PC-3 (cell line): ENCODE measurements at regions not wholly inside any gene's neighbourhood (a gene's known extent, or its start where the extent isn't known, plus 50 kb on each side); places are given as distances from the start of the nearest gene placed in this dataset.

Experiments
- ATAC-seq: fragments of 200-7000 bp; cut with Tn5 transposase; 2 replicates; pipeline ENCODE4 v1.9.1; 2020; ENCODE audit warnings: mild to moderate bottlenecking, moderate library complexity
- BruUV-seq: library from RNA; stranded (reverse); fragments of 400-500 nt; replicated peaks from 2 replicates; lab custom pipeline; 2021; lab: Mats Ljungman, UMichigan
- CTCF ChIA-PET: fragments of 300-600 bp; sonication (Branson Sonifier 250); formaldehyde crosslinking; loops from one replicate; lab custom pipeline; 2022; ENCODE audit warnings: antibody characterized with exemption; lab: Charles Lee
- POLR2A ChIA-PET: fragments of 300-600 bp; sonication (Branson Sonifier 250); formaldehyde crosslinking; loops from one replicate; lab custom pipeline; 2022; ENCODE audit warnings: antibody characterized with exemption; ENCODE audit not compliant: unreplicated experiment; lab: Charles Lee
- DNase-seq: peaks from one replicate; pipeline ENCODE4 v3.0.0-alpha.2; 2015
- H2AFZ ChIP-seq: fragments of 300-600 bp; sonication (generic); 2 replicates; pipeline ENCODE4 v1.6.0; 2016; ENCODE audit warnings: antibody characterized with exemption, low read length
- H3F3A ChIP-seq: fragments of 300-600 bp; sonication (generic); one replicate; pipeline ENCODE4 v1.6.0; 2017; ENCODE audit warnings: antibody characterized with exemption, low read length, control low read depth, mild to moderate bottlenecking; ENCODE audit not compliant: unreplicated experiment
- H3K27ac ChIP-seq: fragments of 300-600 bp; sonication (generic); 2 replicates; pipeline ENCODE4 v1.5.1; 2016; ENCODE audit warnings: mild to moderate bottlenecking, low read length
- H3K27me3 ChIP-seq: fragments of 300-600 bp; sonication (generic); 2 replicates; pipeline ENCODE4 v1.6.1; 2016; ENCODE audit warnings: low read length, mixed read lengths
- H3K36me3 ChIP-seq: fragments of 300-600 bp; sonication (generic); 2 replicates; pipeline ENCODE4 v1.6.1; 2016; ENCODE audit warnings: low read depth, mixed run types, low read length, mixed read lengths
- H3K4me1 ChIP-seq: fragments of 300-600 bp; sonication (generic); 2 replicates; pipeline ENCODE4 v1.5.1; 2016; ENCODE audit warnings: low read length; ENCODE audit not compliant: insufficient read depth
- H3K4me2 ChIP-seq: fragments of 300-600 bp; sonication (generic); 2 replicates; pipeline ENCODE4 v1.6.0; 2016; ENCODE audit warnings: low read length
- H3K4me3 ChIP-seq: fragments of 300-600 bp; sonication (generic); 2 replicates; pipeline ENCODE4 v1.5.1; 2016; ENCODE audit warnings: mild to moderate bottlenecking, low read length, mixed read lengths
- H3K79me2 ChIP-seq: fragments of 300-600 bp; sonication (generic); 2 replicates; pipeline ENCODE4 v1.6.1; 2017; ENCODE audit warnings: low read length, mixed read lengths
- H3K9ac ChIP-seq: fragments of 300-600 bp; sonication (generic); 2 replicates; pipeline ENCODE4 v1.6.0; 2016; ENCODE audit warnings: mild to moderate bottlenecking, low read length
- H3K9me2 ChIP-seq: fragments of 300-600 bp; sonication (generic); replicated peaks from 2 replicates; pipeline ENCODE4 v1.6.1; 2016; ENCODE audit warnings: mixed run types, low read length, mixed read lengths
- H3K9me3 ChIP-seq: fragments of 300-600 bp; sonication (generic); 2 replicates; pipeline ENCODE4 v1.6.1; 2016; ENCODE audit warnings: low read length, mixed read lengths
- H4K20me1 ChIP-seq: fragments of 300-600 bp; sonication (generic); 2 replicates; pipeline ENCODE4 v1.6.1; 2016; ENCODE audit warnings: low read length, mixed read lengths
- CTCF ChIP-seq: fragments of 300-600 bp; sonication (generic); conservative IDR thresholded peaks from 2 replicates; pipeline ENCODE4 v1.5.1; 2017; ENCODE audit warnings: antibody characterized with exemption, low read depth, mild to moderate bottlenecking, low read length
- EZH2 ChIP-seq: fragments of 300-600 bp; sonication (generic); IDR thresholded peaks from one replicate; pipeline ENCODE4 v1.6.1; 2017; ENCODE audit warnings: antibody characterized with exemption, mild to moderate bottlenecking, low read length; ENCODE audit not compliant: unreplicated experiment
- EZH2phosphoT487 ChIP-seq: fragments of 300-600 bp; sonication (generic); IDR thresholded peaks from 2 replicates; pipeline ENCODE4 v1.6.1; 2018; ENCODE audit warnings: mild to moderate bottlenecking, antibody characterized with exemption, low read length, borderline replicate concordance
- intact Hi-C: fragments of 100-400 bp; cut with micrococcal nuclease; formaldehyde crosslinking; loops from 2 replicates; pipeline ENCODE4 v1.9.0; 2023

- POLR2A ChIA-PET: no interaction called here
- ATAC-seq (no peak), DNase-seq (no peak)
- H3F3A ChIP-seq: no peaks in the 10 kb centered on the region
- CTCF ChIA-PET: no interaction called here
- H3K36me3 ChIP-seq: no peaks in the 10 kb centered on the region
- H3K27me3 ChIP-seq: no peaks in the 10 kb centered on the region
- 0 out of 2 replicates have a peak, but pooled peaks cover 17% of the 10 kb centered on the region for H3K9me3 ChIP-seq
- no TSS peak for BruUV-seq
- no peak overlapping the region for H3K27ac ChIP-seq
- no peak overlapping the region for H3K4me2 ChIP-seq
- no peak overlapping the region for H3K4me3 ChIP-seq
- H3K9ac ChIP-seq: no peak overlapping the region
- TF ChIP-seq CTCF: no peak
- TF ChIP-seq EZH2: no peak
- no peak for TF ChIP-seq EZH2phosphoT487
- H4K20me1 ChIP-seq: no peaks in the 10 kb centered on the region
- H3K79me2 ChIP-seq: no peaks in the 10 kb centered on the region
- intact Hi-C loops: no loop called here
- H3K4me1 ChIP-seq: no peaks in the 10 kb centered on the region
- no peaks in the 10 kb centered on the region for H3K9me2 ChIP-seq
- H2AFZ ChIP-seq: no peak overlapping the region
Measured at GRCh38 chr12:61694214-61694613, 566.0 kb upstream of the USP15 start.

GRCh38 chr12:61701471-61701870 is 558.7 kb upstream of the USP15 start:
- no peaks in the 10 kb centered on the region for H4K20me1 ChIP-seq
- H3K36me3 ChIP-seq: no peaks in the 10 kb centered on the region
- no peaks in the 10 kb centered on the region for H3K79me2 ChIP-seq
- H3K9me2 ChIP-seq: no peaks in the 10 kb centered on the region
- TF ChIP-seq EZH2: no peak
- TF ChIP-seq EZH2phosphoT487: no peak
- H3K4me2 ChIP-seq: no peak overlapping the region
- no peak for DNase-seq
- H3K27me3 ChIP-seq: no peaks in the 10 kb centered on the region
- no peaks in the 10 kb centered on the region for H3F3A ChIP-seq
- H3K9ac ChIP-seq: no peak overlapping the region
- no peak overlapping the region for H2AFZ ChIP-seq
- no peaks in the 10 kb centered on the region for H3K4me1 ChIP-seq
- ChIA-PET CTCF (no interaction called here), POLR2A (no interaction called here)
- no TSS peak for BruUV-seq
- intact Hi-C loops: no loop called here
- 0 out of 2 replicates have a peak, but pooled peaks cover 11% of the 10 kb centered on the region for H3K9me3 ChIP-seq
- no peak for ATAC-seq
- H3K4me3 ChIP-seq: no peak overlapping the region
- no peak overlapping the region for H3K27ac ChIP-seq

- no peaks in the 10 kb centered on the region for H3K36me3 ChIP-seq
Measured at GRCh38 chr12:61706783-61707182, 553.4 kb upstream of the USP15 start.

More at GRCh38 chr12:61706783-61707182, 553.4 kb upstream of the USP15 start:
- no peaks in the 10 kb centered on the region for H3F3A ChIP-seq
- DNase-seq (no peak), ATAC-seq (no peak)
- no peaks in the 10 kb centered on the region for H3K79me2 ChIP-seq
- intact Hi-C loops: no loop called here
- no peak overlapping the region for H3K4me3 ChIP-seq
- no peak for TF ChIP-seq EZH2phosphoT487
- TF ChIP-seq EZH2: no peak
- TF ChIP-seq CTCF: no peak
- H3K27me3 ChIP-seq: no peaks in the 10 kb centered on the region
- H4K20me1 ChIP-seq: no peaks in the 10 kb centered on the region
- ChIA-PET CTCF (no interaction called here), POLR2A (no interaction called here)
- H3K27ac ChIP-seq: no peak overlapping the region
- no peak overlapping the region for H3K4me2 ChIP-seq
- no peak overlapping the region for H3K9ac ChIP-seq
- no peaks in the 10 kb centered on the region for H3K4me1 ChIP-seq
- H3K9me2 ChIP-seq: no peaks in the 10 kb centered on the region
- no peak overlapping the region for H2AFZ ChIP-seq
- BruUV-seq: no TSS peak
- 0 out of 2 replicates have a peak, but pooled peaks cover 1% of the 10 kb centered on the region for H3K9me3 ChIP-seq
